Kidney glomerular epithelial cell (primary cell): ENCODE measurements at regions not wholly inside any gene's neighbourhood (a gene's known extent, or its start where the extent isn't known, plus 50 kb on each side); places are given as distances from the start of the nearest gene placed in this dataset.

Source experiments
- DNase-seq: peaks from one replicate; lab custom pipeline; 2025; lab: John Stamatoyannopoulos, UW

DNA sequence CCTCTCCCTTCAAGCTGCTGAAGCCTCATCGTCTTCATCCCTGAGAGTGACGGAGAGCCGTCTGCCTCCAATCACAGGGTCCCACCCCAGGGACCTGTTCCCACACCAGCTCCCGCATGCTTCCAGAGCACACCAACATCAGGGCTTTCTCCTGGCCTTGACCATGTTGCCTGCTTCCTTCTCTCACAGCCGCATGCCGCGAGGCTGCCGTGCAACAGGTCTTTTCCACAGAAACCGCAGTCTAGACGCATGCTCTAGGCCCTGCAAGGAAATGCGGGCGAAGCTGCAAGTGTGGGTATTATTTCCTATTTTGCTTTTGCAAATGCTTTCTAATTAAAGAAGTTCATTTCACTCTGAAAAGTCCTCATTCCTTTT is 277.8 kb downstream of the EIPR1 start:
- DNase-seq: no peak

DNA sequence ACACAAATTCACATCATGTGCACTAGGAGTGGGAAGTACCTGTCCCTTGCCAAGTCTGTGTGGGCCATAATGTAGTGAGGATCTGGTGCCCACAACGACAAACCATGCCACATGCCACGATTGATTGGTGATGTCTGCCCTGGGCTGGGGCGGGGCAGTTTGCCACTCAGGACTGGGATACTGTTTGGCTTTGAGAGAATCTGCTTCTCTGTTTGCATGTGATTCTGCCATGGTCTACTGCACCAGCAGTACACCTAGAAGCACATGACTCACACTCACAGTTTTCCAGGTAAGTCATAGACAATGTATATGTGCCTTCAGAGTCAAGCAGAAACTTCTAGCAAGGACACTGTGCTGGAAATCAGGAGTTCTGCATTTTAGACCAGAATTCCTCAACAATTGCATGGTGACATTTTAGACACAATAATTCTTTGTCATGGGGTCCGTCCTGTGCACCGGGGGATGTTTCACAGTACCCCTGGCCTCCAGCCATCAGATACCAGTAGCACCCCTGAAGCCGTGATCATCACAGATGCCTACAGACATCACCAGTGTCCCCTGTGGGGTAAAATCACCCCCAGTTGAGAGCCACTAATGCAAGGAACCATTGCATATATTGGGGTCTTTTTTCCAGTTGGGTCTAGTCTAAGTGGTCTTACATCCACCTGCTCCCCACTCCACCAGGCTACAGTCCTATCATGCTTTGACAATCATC is 278.3 kb downstream of the EIPR1 start:
- no peak for DNase-seq

DNA sequence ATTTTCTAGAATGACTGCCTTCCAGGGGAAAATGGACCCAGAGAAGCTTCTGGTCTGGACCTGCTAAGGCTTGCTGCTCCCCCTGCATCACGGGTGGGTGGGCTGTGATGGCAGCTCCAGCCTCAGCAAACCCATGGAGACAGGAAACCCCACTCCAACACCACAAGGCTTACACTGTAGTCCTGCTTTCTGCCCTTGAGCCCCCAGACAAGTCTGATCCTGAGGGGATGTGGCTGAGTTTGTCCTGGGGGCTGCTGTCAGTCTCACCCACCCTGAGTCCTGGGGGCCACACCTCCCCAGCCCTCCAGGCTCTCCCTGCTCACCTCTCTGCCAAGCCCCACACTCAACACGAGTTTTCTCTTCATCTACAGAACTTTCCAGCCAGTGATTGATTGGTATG is 279.4 kb downstream of the EIPR1 start:
- DNase-seq: no peak

DNA sequence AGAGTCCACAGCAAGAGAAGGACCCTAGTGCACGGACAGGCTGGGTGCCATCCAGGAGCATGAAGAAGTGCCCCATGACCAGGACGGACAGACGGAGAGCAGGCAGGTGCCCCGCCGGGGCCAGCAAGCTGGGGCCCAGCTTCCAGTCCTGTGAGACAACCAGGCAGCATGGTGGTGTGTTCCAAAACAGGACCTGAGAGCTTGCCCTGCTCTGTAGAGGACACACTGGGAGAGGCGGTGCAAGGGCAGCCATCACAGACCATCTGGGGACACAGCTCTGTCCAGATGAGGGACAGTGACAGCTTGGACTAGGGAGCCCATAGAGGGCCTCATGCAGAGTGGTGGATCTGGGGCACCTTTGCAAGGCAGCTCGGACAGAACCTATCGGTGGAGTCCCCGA is 279.8 kb downstream of the EIPR1 start:
- no peak for DNase-seq

DNA sequence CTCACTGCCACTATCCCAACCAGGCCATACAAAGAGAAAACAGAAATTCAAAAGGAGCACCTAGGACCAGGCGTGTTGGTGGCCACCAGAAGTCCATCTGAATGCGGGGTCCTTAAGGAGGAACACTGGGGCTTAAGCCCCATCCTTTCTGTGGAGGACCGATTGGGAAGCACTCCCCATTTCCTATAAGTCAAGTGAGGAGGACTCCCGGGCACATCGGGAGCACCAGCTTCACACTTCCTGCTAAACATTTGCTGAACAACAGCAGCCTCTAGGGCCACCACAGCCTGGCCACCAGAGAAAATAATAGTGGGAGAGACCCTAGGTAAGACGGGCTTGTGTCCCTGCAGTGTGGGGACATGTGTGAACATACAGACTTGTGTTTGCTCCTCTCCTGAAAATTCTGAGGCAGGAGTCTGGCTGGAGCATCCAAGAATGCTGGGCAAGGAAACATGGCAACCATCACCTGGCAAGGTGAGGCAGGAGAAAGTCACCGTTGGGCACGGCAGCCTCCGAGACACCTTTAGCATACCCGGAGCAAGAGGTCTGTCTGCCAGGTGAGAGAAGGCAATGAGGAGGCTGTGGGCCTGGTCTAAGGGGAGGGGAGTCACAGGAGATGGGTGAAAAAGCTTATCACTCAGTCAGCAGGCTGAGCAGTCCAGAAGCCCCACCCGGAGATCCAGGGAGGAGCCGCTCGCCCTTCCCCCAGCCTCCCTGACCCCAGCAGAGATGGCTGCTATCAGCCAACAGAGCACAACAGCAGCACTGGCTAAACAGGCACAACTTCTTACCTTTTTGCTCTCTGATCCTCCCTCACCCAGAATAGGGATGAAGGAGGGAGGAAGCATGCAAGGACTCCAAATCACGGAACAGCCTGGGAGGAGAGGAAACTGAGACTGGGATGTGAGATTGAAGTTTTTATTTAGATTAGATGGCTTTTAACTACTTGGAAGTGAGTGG is 282.3 kb downstream of the EIPR1 start:
- no peak for DNase-seq

DNA sequence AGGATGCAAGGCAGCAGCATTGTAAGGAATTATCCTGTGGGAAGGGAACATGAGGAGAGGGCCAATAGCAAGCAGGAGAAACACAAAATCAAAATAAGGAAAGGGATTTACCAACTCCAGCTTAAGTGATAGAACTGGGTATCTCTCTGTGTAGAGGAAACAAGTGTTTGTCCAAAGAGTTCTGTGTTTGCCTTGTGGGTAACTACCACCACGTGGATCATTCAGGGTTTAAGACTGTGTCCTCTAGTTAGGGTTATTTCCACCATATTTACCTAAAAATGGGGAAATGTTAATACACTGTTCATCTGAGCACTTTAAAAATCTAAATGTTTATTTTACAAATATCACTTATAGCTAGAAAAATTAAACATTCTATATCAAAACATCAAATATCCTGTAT is 283.3 kb downstream of the EIPR1 start:
- no peak for DNase-seq

DNA sequence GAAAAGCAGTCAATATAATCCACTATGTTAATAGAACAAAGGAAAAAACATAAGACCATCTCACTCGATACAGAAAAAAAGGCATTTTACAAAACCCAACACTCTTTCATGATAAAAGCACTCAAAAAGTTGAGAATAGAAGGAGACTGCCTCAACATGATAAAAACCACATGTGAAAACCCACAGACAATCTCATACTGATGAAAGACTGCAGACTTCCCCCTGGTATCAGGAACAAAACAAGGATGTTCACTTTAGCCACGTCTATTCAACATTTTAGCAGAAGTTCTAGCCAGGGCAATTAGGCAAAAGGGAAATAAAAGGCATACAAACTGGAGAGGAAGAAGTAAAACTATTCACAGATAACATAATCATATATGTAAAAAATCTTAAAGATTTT is 285.9 kb downstream of the EIPR1 start:
- DNase-seq: no peak

DNA sequence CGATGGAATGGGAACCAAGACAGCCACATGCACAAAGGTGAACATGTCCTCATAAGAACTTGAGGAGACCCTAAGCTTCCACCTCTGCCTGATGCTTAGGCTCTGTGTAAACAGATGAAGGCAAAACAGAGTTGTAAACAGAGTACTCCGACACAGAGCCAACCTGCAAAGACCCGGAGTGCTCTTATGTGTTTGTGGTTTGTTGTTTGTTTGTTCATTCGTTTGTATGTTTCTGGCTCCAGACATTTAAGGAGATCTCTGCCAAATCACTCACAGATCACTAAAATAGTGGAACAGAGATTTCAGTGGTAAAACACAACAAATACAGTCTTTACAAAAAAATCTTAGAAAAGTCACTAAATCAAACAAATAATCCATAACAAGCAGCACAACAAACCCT is 294.9 kb downstream of the EIPR1 start:
- DNase-seq: no peak

DNA sequence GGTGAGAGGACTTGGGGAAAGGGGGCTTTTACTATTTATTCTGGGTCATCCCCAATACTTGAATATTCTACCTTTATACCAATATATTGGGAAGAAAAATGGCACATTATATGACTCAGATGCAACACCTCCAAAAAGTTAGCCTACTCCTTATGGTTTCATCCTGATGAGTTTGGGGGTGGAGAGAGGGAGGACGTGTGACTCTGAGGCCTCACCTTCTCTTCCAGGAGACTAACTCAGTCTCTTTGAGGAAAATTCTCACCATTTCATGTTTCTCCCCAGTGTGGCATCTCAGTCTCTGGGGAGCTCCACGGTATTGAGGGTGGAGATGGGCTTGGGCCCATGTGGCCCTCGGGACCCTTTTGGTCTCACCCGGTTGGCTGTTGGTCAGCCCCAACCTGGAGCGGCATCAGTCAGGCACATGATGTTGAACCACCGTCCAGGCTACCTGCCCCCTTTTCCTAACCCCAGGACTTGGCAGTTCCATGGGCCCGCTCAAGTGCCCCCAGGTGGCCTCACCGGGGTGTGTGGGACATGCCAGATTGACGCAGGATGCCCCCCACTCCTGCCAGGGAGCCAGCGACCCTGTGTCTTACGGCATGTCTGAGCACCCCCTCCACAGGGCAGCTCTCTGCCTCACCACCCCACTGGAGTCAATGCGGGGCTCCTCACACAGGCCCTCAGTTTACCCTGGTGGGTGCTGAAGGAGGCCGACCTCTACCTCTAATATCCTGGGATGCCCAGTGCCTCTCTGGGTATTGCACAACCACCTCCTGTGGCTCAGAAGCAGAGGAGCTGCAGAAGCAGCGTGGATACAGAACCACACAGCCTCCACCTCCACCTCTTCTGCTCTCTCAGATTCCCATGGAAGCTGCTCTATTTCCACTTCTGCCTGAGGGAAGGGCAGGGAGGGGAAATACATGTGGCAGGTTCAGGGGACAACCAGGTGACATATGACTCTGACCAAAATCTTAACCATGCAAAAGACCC is 297.4 kb downstream of the EIPR1 start:
- no peak for DNase-seq

DNA sequence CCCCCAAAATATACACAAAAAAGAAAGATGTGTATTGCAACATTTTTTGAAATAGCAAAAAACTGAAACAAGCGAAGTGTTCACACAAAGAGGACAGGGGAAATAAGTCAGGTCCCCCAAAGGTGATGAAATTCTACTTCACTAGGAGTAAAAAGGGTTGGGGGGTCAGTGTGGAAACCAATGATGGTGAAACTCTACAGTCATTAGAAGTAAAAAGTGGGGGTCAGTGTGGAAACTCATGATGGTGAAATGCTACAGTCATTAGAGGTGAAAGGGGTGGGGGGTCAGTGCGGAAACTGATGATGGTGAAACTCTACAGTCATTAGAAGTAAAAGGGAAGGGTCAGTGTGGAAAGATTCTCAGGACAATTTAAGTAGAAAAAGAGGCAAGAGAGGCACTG is 298.2 kb downstream of the EIPR1 start:
- DNase-seq: no peak

DNA sequence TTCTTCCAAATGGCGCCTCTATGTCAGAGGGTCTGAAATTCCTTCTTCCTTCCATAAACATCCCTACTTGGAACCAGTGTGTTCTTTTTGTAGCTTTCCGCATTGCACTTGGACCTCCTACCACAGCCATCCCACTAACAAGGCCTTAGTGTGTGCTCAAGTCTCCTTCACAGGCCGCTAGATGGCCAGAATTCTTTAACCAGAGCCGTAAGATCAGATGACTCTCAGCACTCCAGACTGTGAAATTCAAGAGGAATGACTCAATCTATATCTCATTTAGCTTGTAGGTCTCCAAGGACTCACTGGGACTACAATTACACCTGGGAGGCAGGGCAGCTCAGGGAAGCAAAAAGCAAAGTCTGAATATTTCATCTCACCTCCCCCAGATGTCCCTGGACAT is 298.9 kb downstream of the EIPR1 start:
- DNase-seq: peak; percentile 0

DNA sequence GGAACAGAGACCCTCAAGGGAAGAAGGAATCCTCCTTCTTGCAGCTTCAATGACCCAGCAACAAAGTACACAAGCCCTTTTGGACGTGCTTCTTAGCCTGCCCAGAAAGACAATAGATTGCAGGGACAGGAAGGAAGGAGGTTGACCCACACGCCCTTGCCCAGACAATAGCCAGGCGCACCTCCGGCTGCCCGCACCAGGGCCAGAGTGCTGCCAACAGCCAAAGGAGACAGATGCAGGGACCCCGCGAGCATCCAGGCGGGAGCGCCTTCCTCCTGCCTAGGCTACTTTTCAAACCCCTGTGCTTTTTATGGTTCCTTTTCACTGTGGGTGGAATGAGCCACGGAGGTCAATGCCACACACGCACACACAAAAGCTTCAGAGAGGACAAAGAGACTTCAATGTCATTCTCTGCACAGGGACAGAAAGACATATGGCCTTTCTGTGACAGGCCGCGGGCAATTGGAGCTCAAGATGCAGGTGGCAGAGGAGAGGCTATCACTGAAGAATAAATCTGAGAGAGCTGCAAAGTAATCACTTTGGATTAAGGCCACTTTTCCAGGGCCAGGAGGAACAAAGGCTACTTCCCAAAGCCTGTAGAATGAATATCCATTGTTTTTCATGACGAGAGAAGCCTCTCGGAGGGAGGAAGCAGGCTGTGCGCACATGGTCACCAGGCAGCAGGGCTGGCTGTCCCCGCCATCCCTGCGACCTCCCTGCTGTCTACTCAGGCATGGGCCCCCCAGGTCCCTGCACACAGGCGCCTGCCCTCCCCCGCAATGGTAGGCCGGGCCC is 300.6 kb downstream of the EIPR1 start:
- DNase-seq: no peak

DNA sequence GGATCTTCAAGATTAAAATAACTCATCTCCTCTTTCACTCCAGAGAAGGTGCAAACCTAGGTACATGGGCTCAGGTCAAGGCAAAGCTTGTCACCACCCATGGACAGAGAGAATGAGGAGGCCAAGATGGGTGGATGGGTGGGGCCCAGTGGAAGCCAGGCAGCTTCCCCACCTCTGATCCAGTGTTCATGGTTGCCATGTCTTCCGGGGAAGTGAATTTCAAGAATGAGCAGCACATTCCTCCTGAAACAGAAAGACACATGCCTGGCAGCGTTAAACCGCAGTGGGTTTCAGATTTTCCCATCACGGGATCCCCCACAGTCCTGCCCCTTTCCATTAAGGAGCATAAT is 301.7 kb downstream of the EIPR1 start:
- DNase-seq: no peak

DNA sequence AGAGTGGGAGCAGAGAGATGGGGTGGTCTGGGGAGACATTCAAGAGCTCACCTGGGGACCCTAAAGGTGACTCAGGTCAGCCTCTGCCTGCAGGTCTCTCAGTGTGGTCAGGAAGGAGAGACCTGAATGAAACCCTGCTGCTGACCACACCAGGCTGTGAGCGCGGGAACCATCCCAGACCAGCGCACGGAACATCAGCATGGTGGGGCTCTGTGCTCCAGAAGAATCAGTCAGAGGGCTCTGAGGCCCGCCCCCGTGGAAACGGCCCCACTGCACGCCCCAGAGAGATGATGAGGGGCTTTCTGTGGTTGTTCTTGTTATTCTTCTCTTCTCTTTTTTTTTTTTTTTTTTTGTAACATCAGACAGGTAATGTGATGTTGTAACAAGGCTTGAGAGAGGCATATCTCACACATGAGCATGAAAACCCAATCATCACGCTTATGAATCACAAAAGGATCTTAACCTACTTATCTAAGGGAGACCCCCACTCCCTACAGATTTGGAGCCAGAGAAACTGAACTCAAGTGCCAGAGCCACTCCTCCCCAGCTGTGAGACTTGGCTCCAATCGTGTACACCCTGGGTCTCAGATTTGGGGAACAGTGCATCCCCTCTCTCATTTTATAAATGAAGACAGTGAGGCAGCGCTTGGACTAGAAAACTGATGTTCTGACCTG is 302.2 kb downstream of the EIPR1 start:
- no peak for DNase-seq

DNA sequence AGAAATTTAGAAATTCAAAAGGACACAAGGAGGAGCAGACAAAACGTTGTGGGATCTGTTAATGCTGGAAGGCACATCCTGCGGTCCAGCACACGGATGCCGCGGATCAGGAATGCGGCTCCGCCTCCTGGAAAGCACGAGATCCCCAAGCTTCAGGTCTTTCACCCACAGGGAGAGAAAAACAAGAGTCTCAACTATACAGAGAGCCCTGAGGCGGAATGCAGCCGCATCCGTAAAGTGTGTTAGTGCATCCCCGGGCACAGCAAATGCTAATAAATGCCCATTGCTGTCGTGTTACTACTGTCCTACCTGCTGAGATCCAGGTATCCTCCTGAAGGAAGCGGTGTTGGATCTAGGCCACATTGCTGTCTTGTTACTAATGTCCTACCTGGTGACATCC is 303.9 kb downstream of the EIPR1 start:
- DNase-seq: no peak

DNA sequence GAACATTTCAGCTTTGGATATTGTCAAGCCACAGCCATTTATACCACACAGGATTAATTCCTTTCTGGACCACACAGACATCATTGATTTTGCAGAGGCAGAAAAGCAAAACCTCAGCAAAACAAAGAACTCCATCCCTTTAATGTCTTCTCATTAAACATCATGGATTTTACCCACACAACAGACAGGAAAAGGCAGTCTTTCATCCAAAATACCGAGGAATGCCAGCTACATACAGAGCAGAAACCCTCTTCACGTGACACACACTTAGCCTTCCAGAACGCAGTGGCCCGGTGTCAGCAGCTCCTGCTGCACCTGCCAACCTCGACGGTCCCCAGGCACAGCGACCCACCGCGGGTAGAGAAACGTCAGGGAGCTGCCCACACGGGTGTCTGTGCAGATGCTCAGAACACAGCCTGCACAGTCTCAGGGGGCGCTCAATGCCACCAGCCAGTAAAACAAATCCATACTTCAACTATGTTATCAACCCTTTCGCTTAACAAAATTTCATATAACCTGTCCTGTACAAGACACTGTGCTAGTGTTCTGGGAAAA is 304.5 kb downstream of the EIPR1 start:
- no peak for DNase-seq

DNA sequence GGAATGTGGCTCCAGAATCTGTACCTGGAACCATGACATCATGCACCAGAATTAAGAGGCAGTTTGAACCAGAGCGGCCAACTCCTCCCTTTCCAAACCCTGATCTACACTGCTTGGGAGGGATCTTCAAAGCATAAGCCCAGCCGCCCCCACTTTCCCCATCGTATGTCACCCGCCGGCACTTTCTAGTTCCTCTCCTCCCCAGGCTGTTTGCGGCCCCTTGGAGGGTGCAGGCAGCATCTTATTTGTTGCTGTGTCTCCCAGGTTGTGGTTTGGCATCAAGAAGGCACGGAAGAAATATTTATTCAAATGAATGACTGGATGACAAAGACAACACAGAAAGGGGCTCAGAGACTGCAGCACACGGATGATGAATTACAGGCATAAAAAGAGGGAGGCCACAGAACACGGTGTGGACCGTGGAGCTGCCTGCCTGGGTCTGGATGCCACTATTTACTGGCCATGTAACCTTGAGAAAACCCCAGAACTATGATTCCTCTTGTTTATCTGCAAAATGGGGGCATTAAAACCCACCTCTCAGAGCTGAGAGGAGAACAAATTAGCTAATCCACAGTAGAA is 305.8 kb downstream of the EIPR1 start:
- DNase-seq: no peak

DNA sequence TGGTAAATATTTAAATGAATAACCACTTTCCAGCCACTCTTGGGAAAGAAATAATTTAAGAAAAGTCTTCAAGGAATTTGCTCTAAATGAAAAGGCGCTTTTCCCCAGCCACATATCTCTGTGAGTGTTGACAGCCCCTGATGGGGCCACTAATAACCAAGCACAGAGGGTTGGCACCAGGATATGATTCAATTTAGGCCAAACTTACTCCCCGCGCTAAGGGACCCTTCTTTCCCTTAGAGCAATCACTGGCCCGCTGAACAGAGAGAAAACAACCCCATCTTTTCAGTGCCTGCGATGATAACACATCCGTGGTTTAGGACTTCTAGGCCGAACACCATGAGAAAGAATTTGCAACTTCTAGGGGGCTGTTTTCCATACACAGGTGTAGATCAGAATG is 310.8 kb downstream of the EIPR1 start:
- no peak for DNase-seq

DNA sequence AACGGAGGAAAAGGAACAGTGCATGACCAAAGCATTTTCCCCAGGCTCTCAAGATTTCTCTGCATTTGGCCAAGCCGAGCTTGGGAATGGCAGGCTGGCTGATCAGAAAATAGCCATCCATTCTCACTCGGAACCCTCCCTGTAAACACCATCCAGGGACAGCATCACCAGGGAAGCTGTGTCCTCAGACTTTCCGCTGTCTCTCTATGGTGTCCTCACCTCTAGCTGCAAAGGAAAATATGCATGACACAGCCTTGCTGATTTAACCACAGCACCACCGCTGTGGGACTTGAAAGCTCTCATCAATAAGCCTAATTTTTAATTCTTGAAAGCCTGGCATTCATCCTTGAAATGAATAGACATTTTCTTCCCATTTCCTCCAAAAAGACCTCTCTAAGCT is 311.7 kb downstream of the EIPR1 start:
- DNase-seq: no peak
